ENCODE measurements at regions not wholly inside any gene's neighbourhood (a gene's known extent, or its start where the extent isn't known, plus 50 kb on each side); places are given as distances from the start of the nearest gene placed in this dataset.

DNA sequence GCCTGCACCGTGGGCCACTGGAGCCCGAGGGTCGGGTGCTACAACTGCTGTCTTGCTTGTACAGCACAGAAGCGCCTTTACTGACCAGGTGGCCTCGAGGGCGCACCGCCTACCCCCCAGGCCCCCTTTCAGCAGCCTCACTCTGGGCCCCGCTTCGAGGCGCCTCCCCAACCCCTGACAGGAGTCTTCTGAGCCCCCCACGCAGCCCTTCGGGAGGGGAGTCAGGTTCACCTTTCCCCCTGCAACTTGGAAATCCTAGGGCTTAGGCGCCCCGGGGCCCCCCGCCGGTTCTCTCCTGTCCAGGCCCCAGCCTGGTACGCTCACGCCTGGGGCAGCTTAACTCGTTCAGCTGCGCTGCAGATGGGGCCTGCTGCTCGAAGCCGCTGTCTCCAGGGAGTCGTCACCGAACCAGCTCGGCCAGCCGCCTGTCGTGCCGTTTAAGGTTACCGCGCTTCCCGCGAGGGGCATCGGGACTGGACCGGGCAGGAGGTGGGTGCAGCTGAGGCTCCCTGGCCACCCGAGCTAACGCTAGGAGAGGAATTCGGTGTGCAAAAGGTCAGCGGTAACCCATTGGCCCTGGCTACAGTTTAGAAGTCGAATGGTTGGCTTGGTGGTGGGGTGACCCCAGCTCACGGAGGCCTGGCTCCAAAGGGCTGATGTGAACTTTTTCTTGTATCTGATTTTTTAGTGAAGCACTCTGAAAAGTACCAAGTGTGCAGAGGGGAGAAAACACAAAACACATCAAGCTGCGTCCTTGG, 58.9 kb upstream of the BCOR start:
- DNase-seq (ENCODE audit: low spot score) = no peak
- TF ChIP-seq, protein P1, sequence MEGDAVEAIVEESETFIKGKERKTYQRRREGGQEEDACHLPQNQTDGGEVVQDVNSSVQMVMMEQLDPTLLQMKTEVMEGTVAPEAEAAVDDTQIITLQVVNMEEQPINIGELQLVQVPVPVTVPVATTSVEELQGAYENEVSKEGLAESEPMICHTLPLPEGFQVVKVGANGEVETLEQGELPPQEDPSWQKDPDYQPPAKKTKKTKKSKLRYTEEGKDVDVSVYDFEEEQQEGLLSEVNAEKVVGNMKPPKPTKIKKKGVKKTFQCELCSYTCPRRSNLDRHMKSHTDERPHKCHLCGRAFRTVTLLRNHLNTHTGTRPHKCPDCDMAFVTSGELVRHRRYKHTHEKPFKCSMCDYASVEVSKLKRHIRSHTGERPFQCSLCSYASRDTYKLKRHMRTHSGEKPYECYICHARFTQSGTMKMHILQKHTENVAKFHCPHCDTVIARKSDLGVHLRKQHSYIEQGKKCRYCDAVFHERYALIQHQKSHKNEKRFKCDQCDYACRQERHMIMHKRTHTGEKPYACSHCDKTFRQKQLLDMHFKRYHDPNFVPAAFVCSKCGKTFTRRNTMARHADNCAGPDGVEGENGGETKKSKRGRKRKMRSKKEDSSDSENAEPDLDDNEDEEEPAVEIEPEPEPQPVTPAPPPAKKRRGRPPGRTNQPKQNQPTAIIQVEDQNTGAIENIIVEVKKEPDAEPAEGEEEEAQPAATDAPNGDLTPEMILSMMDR (IDR thresholded peaks at IDR 0.05; ENCODE audit: extremely low read depth, missing control alignments) = no peak

DNA sequence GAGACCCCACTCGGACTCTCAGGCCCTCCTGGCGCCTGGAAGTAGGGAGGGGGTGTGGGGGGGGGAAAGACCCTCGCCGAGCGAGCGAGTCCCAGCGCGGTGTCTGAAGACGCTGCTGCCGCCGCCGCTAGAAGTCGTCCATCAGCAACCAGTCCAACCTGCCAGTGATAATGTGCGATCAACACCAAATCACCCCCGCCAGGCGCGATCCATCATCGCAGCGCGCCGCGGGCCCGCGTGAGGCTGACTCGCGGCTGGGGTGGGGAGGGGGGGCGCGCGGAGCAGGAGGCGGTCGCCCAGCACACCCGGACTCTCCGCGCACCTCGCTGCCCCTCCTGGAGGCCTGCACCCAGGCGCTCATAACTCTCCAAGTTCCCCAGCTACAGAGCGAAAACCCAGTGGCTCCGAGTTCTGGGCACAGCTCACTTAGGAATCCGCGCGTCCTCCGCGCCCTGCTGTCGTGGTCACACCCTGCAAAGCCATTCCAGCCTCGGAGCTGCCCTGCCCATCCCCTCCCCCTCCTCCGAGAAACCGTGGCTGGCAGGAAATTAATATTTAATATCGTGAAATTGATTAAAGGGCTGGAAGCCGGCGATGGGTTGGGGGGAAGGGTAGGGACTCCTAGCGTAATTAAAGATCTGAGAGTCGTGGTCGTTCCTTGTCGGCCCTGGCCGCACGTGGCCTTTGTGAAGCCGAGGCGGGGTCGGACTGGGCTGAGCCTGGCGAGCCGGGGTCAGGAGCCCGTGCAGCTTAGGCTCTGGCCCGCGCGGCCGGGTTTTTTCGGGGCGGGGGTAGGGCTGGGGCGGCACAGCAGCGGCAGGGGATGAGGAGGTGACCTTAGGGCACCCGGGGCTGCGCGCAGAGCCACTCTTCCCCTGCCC, 58.1 kb upstream of the BCOR start:
- peak; percentile 24 for DNase-seq (ENCODE audit: low spot score)

DNA sequence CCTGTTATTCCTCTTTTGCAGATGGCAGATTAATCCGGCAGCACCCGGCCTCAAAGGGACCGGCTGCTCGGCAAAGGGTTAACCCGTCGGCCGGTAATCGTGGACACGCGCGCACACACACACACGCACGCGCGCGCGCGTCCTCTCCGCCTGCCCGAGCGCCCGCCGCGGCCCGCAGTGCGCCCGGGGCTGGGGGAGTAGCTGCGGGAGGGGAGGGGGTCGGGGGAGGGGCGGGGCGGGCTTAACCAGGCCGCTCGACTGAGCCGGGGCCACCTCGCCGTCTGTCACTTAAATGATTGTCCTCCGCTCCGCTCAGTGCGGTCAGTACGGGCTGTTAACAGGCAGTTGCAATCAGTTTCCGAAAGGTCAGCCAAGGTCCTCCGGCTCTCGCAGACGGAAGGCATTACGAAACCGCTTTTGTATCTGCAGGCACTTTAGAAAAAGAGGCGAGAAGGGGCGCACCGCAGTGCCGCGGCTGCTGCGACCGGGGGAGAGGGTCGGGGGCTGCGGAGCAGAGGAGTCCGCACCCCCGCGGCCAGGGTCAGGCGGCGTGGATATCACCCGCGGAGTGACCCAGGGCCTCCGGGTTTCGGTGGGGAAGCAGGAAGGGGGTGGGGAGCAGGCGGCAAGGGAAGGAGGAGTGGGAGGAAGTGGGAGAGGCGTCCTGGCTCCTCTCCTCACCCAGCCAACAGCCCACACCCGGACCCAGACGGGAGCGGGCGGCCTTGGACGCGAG, 57.3 kb upstream of the BCOR start:
- TF ChIP-seq, protein P1 (IDR thresholded peaks at IDR 0.05; ENCODE audit: extremely low read depth, missing control alignments) = no peak
- DNase-seq (ENCODE audit: low spot score) = peak; percentile 75

More for the DNA sequence above, 58.1 kb upstream of the BCOR start:
- TF ChIP-seq, protein P1 (IDR thresholded peaks at IDR 0.05; ENCODE audit: extremely low read depth, missing control alignments) = no peak

DNA sequence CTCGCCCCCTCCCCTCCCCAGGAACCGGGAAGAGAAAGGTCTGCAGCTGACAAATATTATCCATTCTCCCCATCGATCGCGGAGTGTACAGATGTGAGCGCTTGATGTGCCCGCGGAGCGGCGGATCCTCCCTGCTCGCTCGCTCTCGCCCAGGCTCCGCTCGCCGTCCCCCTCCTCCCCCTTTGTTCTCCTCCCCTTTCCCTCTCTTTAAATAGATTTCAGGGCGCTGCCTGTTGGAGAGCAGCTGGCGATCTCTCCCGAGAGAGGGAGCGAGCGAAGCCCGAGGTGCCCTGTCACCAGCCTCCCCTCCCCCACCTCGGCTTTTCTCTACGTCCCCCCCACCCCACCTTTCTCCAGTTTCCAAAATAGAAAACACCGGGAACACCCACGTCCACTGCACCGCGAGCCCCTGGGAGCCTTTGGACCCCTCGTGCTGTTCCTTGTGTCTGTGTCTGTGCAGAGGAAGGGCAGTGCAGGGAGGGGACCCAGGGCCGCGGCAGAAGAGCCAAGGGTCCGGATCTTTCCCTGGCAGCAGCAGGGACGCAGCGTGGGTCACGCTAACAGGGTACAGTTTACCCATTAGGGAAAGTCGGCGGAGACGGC, 56.6 kb upstream of the BCOR start:
- peak; percentile 28 for DNase-seq (ENCODE audit: low spot score)
- TF ChIP-seq, protein P1 (IDR thresholded peaks at IDR 0.05; ENCODE audit: extremely low read depth, missing control alignments) = no peak

DNA sequence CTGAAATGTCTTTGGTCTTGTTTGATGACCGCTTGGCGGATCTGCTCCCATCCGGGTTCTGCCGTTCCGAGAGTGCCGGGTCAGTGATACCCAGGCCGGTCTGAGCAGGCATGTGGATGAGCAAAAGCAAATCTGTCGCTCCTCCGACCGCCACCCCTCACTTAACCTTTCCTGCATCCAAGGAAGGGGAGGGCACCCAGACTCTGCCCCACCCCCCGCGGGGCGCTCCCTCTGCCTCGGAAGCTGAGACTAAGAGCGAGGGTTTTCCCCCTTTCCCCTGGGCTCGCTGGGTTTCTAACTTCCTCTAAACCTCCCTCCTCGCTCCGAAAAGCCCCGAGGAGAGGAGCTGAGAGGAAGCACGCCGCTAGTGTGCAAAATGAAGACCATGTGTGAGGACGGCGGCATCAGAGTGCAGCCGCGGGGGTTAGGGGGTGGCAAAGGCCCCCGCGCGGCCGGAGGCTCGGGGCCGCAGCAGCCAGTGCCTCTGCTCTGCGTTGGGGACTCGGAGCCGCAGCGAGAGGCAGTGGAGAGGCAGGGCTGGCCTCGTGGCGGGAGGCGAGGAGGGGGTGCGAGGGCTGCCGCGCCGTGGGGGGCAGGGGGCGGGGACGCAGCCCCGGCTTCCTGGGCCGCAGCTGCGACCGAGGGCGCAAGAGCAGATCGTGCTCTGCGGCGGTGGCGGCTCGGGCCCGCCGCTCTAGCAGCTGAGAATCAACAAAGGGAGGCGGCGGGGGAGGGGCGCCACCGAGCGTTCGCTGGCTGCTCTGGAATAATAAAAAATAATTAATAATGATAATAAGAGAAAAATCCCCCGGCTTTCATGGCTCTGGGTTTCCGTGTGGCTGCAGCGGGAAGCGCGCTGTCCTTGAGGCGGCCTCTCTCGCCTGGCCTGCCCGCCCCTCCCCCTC, 55.8 kb upstream of the BCOR start:
- TF ChIP-seq, protein P1 (IDR thresholded peaks at IDR 0.05; ENCODE audit: extremely low read depth, missing control alignments) = no peak

DNA sequence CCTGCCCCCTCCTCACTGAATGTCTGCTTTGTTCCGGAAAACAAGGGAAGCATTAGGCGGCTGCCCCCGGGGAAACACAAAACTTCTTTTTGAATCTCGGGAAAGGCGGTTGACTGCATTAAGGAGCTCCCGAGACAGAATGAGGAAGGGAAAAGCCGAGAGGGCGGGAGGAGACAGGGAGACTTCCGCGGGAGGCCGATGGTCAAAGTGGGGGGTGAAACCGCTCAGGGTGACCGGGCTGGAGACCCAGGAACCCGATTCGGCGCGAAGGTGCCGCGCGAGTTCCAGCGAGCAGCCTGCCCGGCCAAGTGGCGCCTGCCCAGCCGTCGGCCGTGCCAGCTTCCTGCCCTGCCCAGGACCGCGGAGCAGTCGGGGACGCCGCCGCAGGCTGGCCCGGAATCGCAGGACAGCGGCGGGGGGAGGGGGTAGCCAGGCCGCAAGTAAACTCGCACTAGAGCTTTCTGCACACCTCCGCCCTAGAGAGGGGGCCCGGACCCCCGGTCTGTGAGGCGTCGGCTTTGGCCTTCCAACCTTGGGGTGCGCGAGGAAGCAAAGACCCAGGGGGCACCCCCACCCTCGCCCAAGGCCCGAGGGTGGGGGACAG, 55.1 kb upstream of the BCOR start:
- TF ChIP-seq, protein P1 (IDR thresholded peaks at IDR 0.05; ENCODE audit: extremely low read depth, missing control alignments) = no peak
- DNase-seq (ENCODE audit: low spot score) = peak; percentile 48

More for the DNA sequence above, 55.8 kb upstream of the BCOR start:
- peak; percentile 83 for DNase-seq (ENCODE audit: low spot score)

All from GM20000 (cell line).